HCT116 (cell line): ENCODE measurements at regions not wholly inside any gene's neighbourhood (a gene's known extent, or its start where the extent isn't known, plus 50 kb on each side); places are given as distances from the start of the nearest gene placed in this dataset.

Experiments
- ATAC-seq: fragments of 200-7000 bp; cut with Tn5 transposase; 2 replicates; pipeline ENCODE4 v1.9.1; 2020; ENCODE audit warnings: mild to moderate bottlenecking, moderate library complexity
- BruUV-seq: library from RNA; stranded (reverse); fragments of 400-500 nt; replicated peaks from 2 replicates; lab custom pipeline; 2021; lab: Mats Ljungman, UMichigan
- CTCF ChIA-PET: fragments of 300-600 bp; sonication (Branson Sonifier 250); formaldehyde crosslinking; loops from one replicate; lab custom pipeline; 2021; ENCODE audit warnings: antibody characterized with exemption; lab: Charles Lee
- POLR2A ChIA-PET: fragments of 300-600, 350-600 bp; sonication (Branson Sonifier 250); formaldehyde crosslinking; loops from one replicate; lab custom pipeline; 2021; ENCODE audit warnings: antibody characterized with exemption; lab: Charles Lee
- RAD21 ChIA-PET, 2 experiments: fragments of 300-600 bp; sonication (Branson Sonifier 250); formaldehyde crosslinking; loops; one replicate each; lab custom pipeline; 2023; ENCODE audit warnings: low total read pairs in 2 of 2; ENCODE audit not compliant: uncharacterized antibody in 2 of 2, unreplicated experiment in 2 of 2, low non-redundant PET in 1 of 2; lab: Charles Lee
- DNase-seq: peaks from one replicate; pipeline ENCODE4 v3.0.0-alpha.2; 2010; ENCODE audit warnings: low read depth, low spot score
- H2AFZ ChIP-seq: fragments of 200-600 bp; shearing (Covaris generic), sonication (generic); 2 replicates; pipeline ENCODE4 v1.6.1; 2017; ENCODE audit warnings: low read depth, mixed run types, mixed read lengths, antibody characterized with exemption, low read length; ENCODE audit not compliant: poor library complexity, severe bottlenecking
- H3K27ac ChIP-seq: 2 replicates; pipeline ENCODE4 v1.5.1; 2012; ENCODE audit warnings: low read depth, low read length
- H3K27me3 ChIP-seq: fragments of 200-600 bp; sonication (generic); 2 replicates; pipeline ENCODE4 v1.6.1; 2016; ENCODE audit warnings: mixed run types, low read length, mixed read lengths; ENCODE audit not compliant: insufficient read depth
- H3K36me3 ChIP-seq, 2 experiments: fragments of 200-500 bp in 1 of 2; fragments of 200-600 bp in 1 of 2; sonication (Bioruptor generic) in 1 of 2; sonication (generic) in 1 of 2; 2 replicates each; pipeline versions ENCODE4 v1.5.1 to v1.6.1; 2014 to 2016; ENCODE audit warnings: low read length in 2 of 2, inconsistent platforms in 1 of 2, mixed read lengths in 1 of 2, mixed run types in 1 of 2; ENCODE audit not compliant: insufficient read depth in 2 of 2, control insufficient read depth in 1 of 2
- H3K4me1 ChIP-seq, 2 experiments: fragments of 200-600 bp in 1 of 2; sonication (generic) in 1 of 2; 2 replicates each; pipeline versions ENCODE4 v1.5.1 to v1.6.1; 2012 to 2017; ENCODE audit warnings: low read length in 2 of 2, inconsistent platforms in 1 of 2, mild to moderate bottlenecking in 1 of 2, mixed read lengths in 1 of 2, mixed run types in 1 of 2, moderate library complexity in 1 of 2; ENCODE audit not compliant: insufficient read depth in 2 of 2, control insufficient read depth in 1 of 2
- H3K4me2 ChIP-seq: fragments of 200-600 bp; sonication (generic); 2 replicates; pipeline ENCODE4 v1.6.1; 2017; ENCODE audit warnings: mixed run types, low read length, mixed read lengths
- H3K4me3 ChIP-seq, 2 experiments: fragments of 200-600 bp in 1 of 2; sonication (generic) in 1 of 2; replicated peaks in 1 of 2; 2 replicates each; pipeline ENCODE4 v1.5.1; 2011 to 2016; ENCODE audit warnings: low read length in 2 of 2, control low read depth in 1 of 2, low read depth in 1 of 2, mild to moderate bottlenecking in 1 of 2, mixed read lengths in 1 of 2, mixed run types in 1 of 2
- H3K79me2 ChIP-seq: fragments of 200-600 bp; sonication (generic); 2 replicates; pipeline ENCODE4 v1.6.1; 2017; ENCODE audit warnings: mild to moderate bottlenecking, mixed run types, low read length, moderate library complexity, mixed read lengths; ENCODE audit not compliant: insufficient read depth
- H3K9ac ChIP-seq: fragments of 200-600 bp; sonication (generic); 2 replicates; pipeline ENCODE4 v1.6.1; 2016; ENCODE audit warnings: low read length, mixed read lengths
- H3K9me2 ChIP-seq: fragments of 200-600 bp; sonication (generic), shearing (Covaris generic); 2 replicates; pipeline ENCODE4 v1.6.1; 2017; ENCODE audit warnings: mixed run types, mild to moderate bottlenecking, moderate library complexity; ENCODE audit not compliant: insufficient read depth
- H3K9me3 ChIP-seq, 2 experiments: fragments of 200-500 bp in 1 of 2; fragments of 200-600 bp in 1 of 2; sonication (Bioruptor generic) in 1 of 2; sonication (generic) in 1 of 2; 2 replicates each; pipeline ENCODE4 v1.6.1; 2014 to 2017; ENCODE audit warnings: low read length in 2 of 2, mixed read lengths in 2 of 2, inconsistent platforms in 1 of 2, low read depth in 1 of 2, mild to moderate bottlenecking in 1 of 2, mixed run types in 1 of 2, moderate library complexity in 1 of 2; ENCODE audit not compliant: control insufficient read depth in 1 of 2, insufficient read depth in 1 of 2
- H4K20me1 ChIP-seq: fragments of 200-600 bp; sonication (generic), shearing (Covaris generic); 2 replicates; pipeline ENCODE4 v1.6.1; 2017; ENCODE audit warnings: mixed run types, mild to moderate bottlenecking, moderate library complexity; ENCODE audit not compliant: insufficient read depth
- CBX3 ChIP-seq: IDR thresholded peaks from 2 replicates; pipeline ENCODE4 v1.6.1; 2012; ENCODE audit warnings: low read depth
- CEBPB ChIP-seq: IDR thresholded peaks from 2 replicates; pipeline ENCODE4 v1.6.1; 2012; ENCODE audit warnings: low read depth
- ELF1 ChIP-seq: IDR thresholded peaks from 2 replicates; pipeline ENCODE4 v1.6.1; 2012; ENCODE audit warnings: low read depth, borderline replicate concordance
- EZH2phosphoT487 ChIP-seq: fragments of 200-600 bp; IDR thresholded peaks from 2 replicates; pipeline ENCODE4 v1.6.1; 2018; ENCODE audit warnings: antibody characterized with exemption, borderline replicate concordance
- FOSL1 ChIP-seq: IDR thresholded peaks from 2 replicates; pipeline ENCODE4 v1.6.1; 2012; ENCODE audit warnings: low read depth
- JUND ChIP-seq: IDR thresholded peaks from 2 replicates; pipeline ENCODE4 v1.6.1; 2012
- POLR2A ChIP-seq: IDR thresholded peaks from 2 replicates; pipeline ENCODE4 v1.7.0; 2011; ENCODE audit warnings: borderline replicate concordance; ENCODE audit not compliant: insufficient read depth, insufficient read length; ENCODE audit errors: extremely low read depth
- POLR2AphosphoS5 ChIP-seq: IDR thresholded peaks from 2 replicates; pipeline ENCODE4 v1.6.1; 2011; ENCODE audit warnings: mild to moderate bottlenecking, low read depth, low read length, moderate library complexity
- RAD21 ChIP-seq: IDR thresholded peaks from 2 replicates; pipeline ENCODE4 v1.6.1; 2012; ENCODE audit warnings: low read depth, mild to moderate bottlenecking
- SIN3A ChIP-seq: IDR thresholded peaks from 2 replicates; pipeline ENCODE4 v1.6.1; 2012; ENCODE audit warnings: low read depth
- SP1 ChIP-seq: IDR thresholded peaks from 2 replicates; pipeline ENCODE4 v1.6.1; 2012; ENCODE audit warnings: low read depth
- SRF ChIP-seq: IDR thresholded peaks from 2 replicates; pipeline ENCODE4 v1.6.1; 2012; ENCODE audit warnings: low read depth
- YY1 ChIP-seq: IDR thresholded peaks from 2 replicates; pipeline ENCODE4 v1.6.1; 2011; ENCODE audit warnings: low read length, low read depth, moderate library complexity, mild to moderate bottlenecking; ENCODE audit not compliant: insufficient replicate concordance; ENCODE audit errors: extremely low read depth
- ZNF274 ChIP-seq: fragments of 200-500 bp; sonication (Bioruptor generic); IDR thresholded peaks from 2 replicates; pipeline ENCODE4 v1.6.1; 2014; ENCODE audit warnings: mild to moderate bottlenecking, low read depth, low read length, inconsistent platforms
- intact Hi-C: fragments of 100-400 bp; cut with micrococcal nuclease; formaldehyde crosslinking; loops from 2 replicates; pipeline ENCODE4 v1.10.0; 2022
- TF ChIP-seq, protein P1 (sequence below): IDR thresholded peaks from 2 replicates; pipeline ENCODE4 v1.6.1; 2012
- TF ChIP-seq, protein P2 (sequence below): IDR thresholded peaks from 2 replicates; pipeline ENCODE4 v1.6.1; 2011; ENCODE audit warnings: mild to moderate bottlenecking, low read length, moderate library complexity; ENCODE audit not compliant: insufficient replicate concordance; ENCODE audit errors: extremely low read depth
- TF ChIP-seq, protein P3 (sequence below), 3 experiments: fragments of 200-600 bp in 1 of 3; sonication (generic) in 1 of 3; IDR thresholded peaks in 2 of 3; conservative IDR thresholded peaks in 1 of 3; 2 replicates each; pipeline ENCODE4 v1.5.1; 2012 to 2017; ENCODE audit warnings: low read depth in 2 of 3, low read length in 2 of 3, antibody characterized with exemption in 1 of 3, borderline replicate concordance in 1 of 3, control low read depth in 1 of 3, mild to moderate bottlenecking in 1 of 3, mixed read lengths in 1 of 3, mixed run types in 1 of 3, moderate library complexity in 1 of 3; ENCODE audit not compliant: insufficient read depth in 1 of 3
- TF ChIP-seq, protein P4 (sequence below): IDR thresholded peaks from 2 replicates; pipeline ENCODE4 v1.6.1; 2012

DNA sequence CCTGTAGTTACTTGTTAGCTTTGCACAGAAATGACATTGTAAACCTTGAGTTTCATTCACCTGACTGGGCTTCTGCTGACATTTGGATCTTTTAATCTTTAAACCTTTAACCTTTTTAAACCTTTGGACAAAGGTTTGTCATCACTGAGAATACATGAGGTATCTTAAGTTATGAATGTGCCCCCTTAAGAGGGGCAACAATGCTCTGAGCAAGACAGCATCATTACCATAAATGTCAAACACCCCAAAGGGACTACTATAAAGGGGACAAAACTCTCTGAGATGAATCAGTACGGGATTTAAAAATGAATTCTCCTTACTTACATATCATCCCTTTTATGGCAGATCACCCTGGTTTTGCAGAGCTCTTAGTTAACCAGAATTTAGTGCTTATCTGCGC, 203.3 kb downstream of the COG6 start:
- Histone ChIP-seq H3K79me2 (no peaks in the 10 kb centered on the region), H3K4me3 (no peak overlapping the region), H3K27me3 (peaks cover 30% of the 10 kb centered on the region), H2AFZ (no peak overlapping the region), H3K36me3 (no peaks in the 10 kb centered on the region), H3K9me2 (no peaks in the 10 kb centered on the region), H4K20me1 (no peaks in the 10 kb centered on the region), H3K4me1 (no peaks in the 10 kb centered on the region), H3K27ac (no peak overlapping the region), H3K9ac (no peak overlapping the region), H3K4me2 (no peak overlapping the region), H3K9me3 (no peaks in the 10 kb centered on the region)
- ChIA-PET RAD21 (no interaction called here), CTCF (no interaction called here), POLR2A (no interaction called here)
- no peak for ATAC-seq
- BruUV-seq, result no TSS peak
- TF ChIP-seq, protein P1, sequence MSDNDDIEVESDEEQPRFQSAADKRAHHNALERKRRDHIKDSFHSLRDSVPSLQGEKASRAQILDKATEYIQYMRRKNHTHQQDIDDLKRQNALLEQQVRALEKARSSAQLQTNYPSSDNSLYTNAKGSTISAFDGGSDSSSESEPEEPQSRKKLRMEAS, result no peak
- TF ChIP-seq, protein P2, sequence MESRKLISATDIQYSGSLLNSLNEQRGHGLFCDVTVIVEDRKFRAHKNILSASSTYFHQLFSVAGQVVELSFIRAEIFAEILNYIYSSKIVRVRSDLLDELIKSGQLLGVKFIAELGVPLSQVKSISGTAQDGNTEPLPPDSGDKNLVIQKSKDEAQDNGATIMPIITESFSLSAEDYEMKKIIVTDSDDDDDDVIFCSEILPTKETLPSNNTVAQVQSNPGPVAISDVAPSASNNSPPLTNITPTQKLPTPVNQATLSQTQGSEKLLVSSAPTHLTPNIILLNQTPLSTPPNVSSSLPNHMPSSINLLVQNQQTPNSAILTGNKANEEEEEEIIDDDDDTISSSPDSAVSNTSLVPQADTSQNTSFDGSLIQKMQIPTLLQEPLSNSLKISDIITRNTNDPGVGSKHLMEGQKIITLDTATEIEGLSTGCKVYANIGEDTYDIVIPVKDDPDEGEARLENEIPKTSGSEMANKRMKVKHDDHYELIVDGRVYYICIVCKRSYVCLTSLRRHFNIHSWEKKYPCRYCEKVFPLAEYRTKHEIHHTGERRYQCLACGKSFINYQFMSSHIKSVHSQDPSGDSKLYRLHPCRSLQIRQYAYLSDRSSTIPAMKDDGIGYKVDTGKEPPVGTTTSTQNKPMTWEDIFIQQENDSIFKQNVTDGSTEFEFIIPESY, result no peak
- TF ChIP-seq, protein P3, sequence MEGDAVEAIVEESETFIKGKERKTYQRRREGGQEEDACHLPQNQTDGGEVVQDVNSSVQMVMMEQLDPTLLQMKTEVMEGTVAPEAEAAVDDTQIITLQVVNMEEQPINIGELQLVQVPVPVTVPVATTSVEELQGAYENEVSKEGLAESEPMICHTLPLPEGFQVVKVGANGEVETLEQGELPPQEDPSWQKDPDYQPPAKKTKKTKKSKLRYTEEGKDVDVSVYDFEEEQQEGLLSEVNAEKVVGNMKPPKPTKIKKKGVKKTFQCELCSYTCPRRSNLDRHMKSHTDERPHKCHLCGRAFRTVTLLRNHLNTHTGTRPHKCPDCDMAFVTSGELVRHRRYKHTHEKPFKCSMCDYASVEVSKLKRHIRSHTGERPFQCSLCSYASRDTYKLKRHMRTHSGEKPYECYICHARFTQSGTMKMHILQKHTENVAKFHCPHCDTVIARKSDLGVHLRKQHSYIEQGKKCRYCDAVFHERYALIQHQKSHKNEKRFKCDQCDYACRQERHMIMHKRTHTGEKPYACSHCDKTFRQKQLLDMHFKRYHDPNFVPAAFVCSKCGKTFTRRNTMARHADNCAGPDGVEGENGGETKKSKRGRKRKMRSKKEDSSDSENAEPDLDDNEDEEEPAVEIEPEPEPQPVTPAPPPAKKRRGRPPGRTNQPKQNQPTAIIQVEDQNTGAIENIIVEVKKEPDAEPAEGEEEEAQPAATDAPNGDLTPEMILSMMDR (IDR thresholded peaks at IDR 0.05 in 2 of 3, conservative IDR thresholded peaks at IDR 0.05 in 1 of 3; ENCODE audit: borderline replicate concordance in 1 of 3, insufficient read depth in 1 of 3, low read depth in 2 of 3, low read length in 2 of 3), result no peak
- no peak for TF ChIP-seq JUND
- TF ChIP-seq POLR2AphosphoS5, result no peak
- TF ChIP-seq ZNF274, result no peak
- TF ChIP-seq SRF, result no peak
- no peak for TF ChIP-seq SIN3A
- TF ChIP-seq, protein P4, sequence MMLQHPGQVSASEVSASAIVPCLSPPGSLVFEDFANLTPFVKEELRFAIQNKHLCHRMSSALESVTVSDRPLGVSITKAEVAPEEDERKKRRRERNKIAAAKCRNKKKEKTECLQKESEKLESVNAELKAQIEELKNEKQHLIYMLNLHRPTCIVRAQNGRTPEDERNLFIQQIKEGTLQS, result no peak
- TF ChIP-seq FOSL1, result no peak
- no peak for TF ChIP-seq POLR2A
- no peak for TF ChIP-seq CEBPB
- TF ChIP-seq SP1, result no peak
- TF ChIP-seq EZH2phosphoT487, result no peak
- no peak for TF ChIP-seq CBX3
- no peak for TF ChIP-seq ELF1
- TF ChIP-seq RAD21, result no peak
- no peak for TF ChIP-seq YY1
- intact Hi-C loops, result no loop called here
- no peak for DNase-seq
